ENCODE measurements at regions not wholly inside any gene's neighbourhood (a gene's known extent, or its start where the extent isn't known, plus 50 kb on each side); places are given as distances from the start of the nearest gene placed in this dataset.

GRCh38 chr9:13731637-13732036, 452.1 kb upstream of the MPDZ start (continued):
- TF ChIP-seq PBX3 (IDR thresholded peaks at IDR 0.05; ENCODE audit: insufficient replicate concordance, low read depth, low read length) (no peak), RAD51 (IDR thresholded peaks at IDR 0.05) (no peak), LARP7 (IDR thresholded peaks at IDR 0.05) (no peak), BRCA1 (IDR thresholded peaks at IDR 0.05; ENCODE audit: low read depth, low read length) (no peak)

DNA sequence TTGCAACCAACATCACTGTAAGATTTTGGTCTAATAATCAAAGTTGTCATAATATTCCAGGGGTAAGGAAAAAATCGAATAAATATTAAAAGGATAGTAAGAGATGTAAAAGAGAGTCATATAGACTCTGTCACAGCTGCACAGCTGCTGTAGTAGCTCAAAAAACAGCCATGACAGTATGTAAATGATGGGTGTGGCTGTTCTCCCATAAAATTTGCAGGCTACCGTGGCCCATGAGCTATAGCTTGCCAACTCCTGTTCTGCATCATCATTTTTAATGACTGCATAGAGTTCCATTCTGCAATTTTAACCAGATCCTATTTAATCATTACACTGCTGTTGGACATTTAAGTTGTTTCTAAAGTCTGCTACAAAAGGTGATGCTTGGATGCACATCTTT, 450.5 kb upstream of the MPDZ start:
- TF ChIP-seq NFIC (IDR thresholded peaks at IDR 0.05; ENCODE audit: low read depth, low read length) (no peak), CBX3 (IDR thresholded peaks at IDR 0.05; ENCODE audit: borderline replicate concordance, low read depth) (no peak), KLF5 (IDR thresholded peaks at IDR 0.05; ENCODE audit: partially characterized antibody) (no peak), SRF (IDR thresholded peaks at IDR 0.05; ENCODE audit: low read depth in 2 of 2, low read length in 2 of 2) (no peak), MTA3 (IDR thresholded peaks at IDR 0.05; ENCODE audit: borderline replicate concordance, low read length) (no peak), DPF2 (IDR thresholded peaks at IDR 0.05) (no peak), RAD21 (IDR thresholded peaks at IDR 0.05; ENCODE audit: insufficient read depth, low read depth, low read length) (no peak), STAT3 (IDR thresholded peaks at IDR 0.05; ENCODE audit: low read depth, low read length) (no peak), E2F8 (IDR thresholded peaks at IDR 0.05; ENCODE audit: low read depth, partially characterized antibody) (no peak), JUNB (IDR thresholded peaks at IDR 0.05) (no peak), IKZF1 (conservative IDR thresholded peaks at IDR 0.05) (no peak), NBN (IDR thresholded peaks at IDR 0.05) (no peak), SPI1 (IDR thresholded peaks at IDR 0.05; ENCODE audit: borderline replicate concordance, insufficient read depth, low read depth, low read length) (no peak), NRF1 (conservative IDR thresholded peaks at IDR 0.05; ENCODE audit: low read depth, low read length) (no peak)
- TF ChIP-seq, protein P1, sequence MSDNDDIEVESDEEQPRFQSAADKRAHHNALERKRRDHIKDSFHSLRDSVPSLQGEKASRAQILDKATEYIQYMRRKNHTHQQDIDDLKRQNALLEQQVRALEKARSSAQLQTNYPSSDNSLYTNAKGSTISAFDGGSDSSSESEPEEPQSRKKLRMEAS (IDR thresholded peaks at IDR 0.05; ENCODE audit: low read depth, low read length): no peak
- TF ChIP-seq, protein P2, sequence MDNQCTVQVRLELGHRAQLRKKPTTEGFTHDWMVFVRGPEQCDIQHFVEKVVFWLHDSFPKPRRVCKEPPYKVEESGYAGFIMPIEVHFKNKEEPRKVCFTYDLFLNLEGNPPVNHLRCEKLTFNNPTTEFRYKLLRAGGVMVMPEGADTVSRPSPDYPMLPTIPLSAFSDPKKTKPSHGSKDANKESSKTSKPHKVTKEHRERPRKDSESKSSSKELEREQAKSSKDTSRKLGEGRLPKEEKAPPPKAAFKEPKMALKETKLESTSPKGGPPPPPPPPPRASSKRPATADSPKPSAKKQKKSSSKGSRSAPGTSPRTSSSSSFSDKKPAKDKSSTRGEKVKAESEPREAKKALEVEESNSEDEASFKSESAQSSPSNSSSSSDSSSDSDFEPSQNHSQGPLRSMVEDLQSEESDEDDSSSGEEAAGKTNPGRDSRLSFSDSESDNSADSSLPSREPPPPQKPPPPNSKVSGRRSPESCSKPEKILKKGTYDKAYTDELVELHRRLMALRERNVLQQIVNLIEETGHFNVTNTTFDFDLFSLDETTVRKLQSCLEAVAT (IDR thresholded peaks at IDR 0.05): no peak
- no peak for DNase-seq (ENCODE audit: low read depth, low spot score)
- in situ Hi-C loops (cut with MboI) (no loop called here), intact Hi-C loops (cut with micrococcal nuclease; ENCODE audit: unreplicated experiment) (no loop called here)
- ATAC-seq: no peak
- no peak overlapping the region for H3K27ac ChIP-seq (ENCODE audit: control insufficient read depth, insufficient read depth)
- no peak overlapping the region for H3K9ac ChIP-seq (ENCODE audit: control insufficient read depth, insufficient read depth, low read length)
- ChIA-PET POLR2A (no interaction called here), SMC1A (ENCODE audit: uncharacterized antibody, unreplicated experiment) (no interaction called here), CTCF (no interaction called here), RAD21 (ENCODE audit: unreplicated experiment) (no interaction called here)
- BruUV-seq (replicated peaks): no TSS peak
- no peaks in the 10 kb centered on the region for H3K79me2 ChIP-seq (ENCODE audit: control insufficient read depth, insufficient read depth, low read length)
- H3K4me2 ChIP-seq (ENCODE audit: control insufficient read depth, insufficient read depth): no peak overlapping the region
- H3K9me3 ChIP-seq (replicated peaks; ENCODE audit: control insufficient read depth, insufficient read depth, low read length): no peaks in the 10 kb centered on the region
- WGBS (ENCODE audit: insufficient coverage, insufficient replicate concordance, low lambda C conversion rate, missing lambda C conversion rate): 3% methylated on average over 2 of the region's 2 CpGs
- H4K20me1 ChIP-seq (ENCODE audit: control insufficient read depth, insufficient read depth): no peaks in the 10 kb centered on the region
- H3K27me3 ChIP-seq (replicated peaks in 1 of 2; ENCODE audit: control insufficient read depth in 2 of 2, insufficient read depth in 2 of 2, low read length in 1 of 2): no peaks in the 10 kb centered on the region
- no peaks in the 10 kb centered on the region for H3K4me1 ChIP-seq (ENCODE audit: control insufficient read depth, insufficient read depth, low read length)
- H2AFZ ChIP-seq (ENCODE audit: control insufficient read depth, low read depth, low read length): no peak overlapping the region
- no peak for FAIRE-seq
- no peaks in the 10 kb centered on the region for H3K36me3 ChIP-seq (ENCODE audit: control insufficient read depth in 2 of 2, insufficient read depth in 2 of 2, low read length in 1 of 2)
- H3K4me3 ChIP-seq: no peak overlapping the region
